ENCODE measurements at regions not wholly inside any gene's neighbourhood (a gene's known extent, or its start where the extent isn't known, plus 50 kb on each side); places are given as distances from the start of the nearest gene placed in this dataset.
"Not testable (repeated sequence)": the region's sequence is repeated elsewhere in the genome, so short reads cannot be mapped to it uniquely, and the experiment has no call there.

- no peak for DNase-seq (ENCODE audit: low read depth)
Observed at GRCh38 chr2:16362611-16363010, 303.0 kb downstream of the CYRIA start.

DNA sequence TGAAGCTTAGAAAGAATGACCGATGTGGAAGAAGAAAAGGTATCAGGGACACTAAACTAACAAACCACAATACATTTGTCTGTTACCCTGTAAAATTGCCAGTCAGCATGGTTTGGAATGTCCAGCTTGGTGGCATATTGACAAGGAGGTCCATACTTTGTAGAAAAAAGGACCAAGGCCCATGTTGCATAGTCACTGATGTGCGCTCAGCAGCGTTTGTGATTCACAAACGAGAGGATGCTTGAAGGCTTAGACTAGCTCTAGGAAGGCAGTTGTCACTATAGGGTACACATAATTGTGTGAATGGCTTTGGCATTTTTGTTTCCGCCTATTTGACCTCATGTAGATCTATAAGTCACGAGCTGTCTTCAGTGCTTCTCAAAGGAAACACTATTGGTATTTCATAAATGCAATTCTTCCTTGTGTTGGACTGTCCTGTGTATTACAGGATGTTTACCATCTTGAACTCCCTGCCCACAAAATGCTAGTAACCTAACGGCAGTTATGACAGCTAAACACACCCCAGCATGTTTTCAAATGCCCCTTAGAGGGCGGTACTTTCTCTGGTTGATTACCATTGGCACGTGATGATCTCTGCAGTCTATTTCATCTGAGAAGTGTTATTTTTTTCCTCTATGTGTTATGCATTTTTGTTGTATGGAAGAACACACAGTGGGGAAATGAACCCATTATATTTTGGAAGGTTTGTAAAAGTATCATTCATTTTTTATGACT is 304.2 kb downstream of the CYRIA start:
- DNase-seq (ENCODE audit: low read depth) = no peak

GRCh38 chr2:16359961-16360360 is 305.7 kb downstream of the CYRIA start:
- DNase-seq (ENCODE audit: low read depth) = no peak

DNA sequence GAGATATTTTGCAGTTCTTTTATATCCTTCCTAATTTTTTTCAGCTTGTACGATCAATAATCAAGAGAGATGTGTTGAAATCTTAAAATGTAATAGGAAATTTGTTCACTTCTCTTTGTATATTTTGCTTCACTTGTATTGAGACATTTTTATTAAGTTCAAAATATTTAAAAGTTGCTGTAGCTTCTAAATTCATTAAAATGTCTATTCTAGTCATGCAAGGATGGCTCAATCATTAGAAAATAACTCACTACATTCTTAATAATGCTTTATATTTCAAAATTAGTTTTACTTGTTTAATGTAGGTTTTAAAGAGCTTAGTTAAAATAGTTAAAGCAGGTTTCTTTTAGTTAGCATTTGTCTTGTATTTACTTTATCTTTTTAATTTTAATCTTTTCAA is 308.4 kb downstream of the CYRIA start:
- no peak for DNase-seq (ENCODE audit: low read depth)

- DNase-seq (ENCODE audit: low read depth) = no peak
Observed at GRCh38 chr2:16351541-16351940, 314.1 kb downstream of the CYRIA start.

GRCh38 chr2:16351137-16351536 is 314.5 kb downstream of the CYRIA start:
- DNase-seq (ENCODE audit: low read depth) = no peak

- no peak for DNase-seq (ENCODE audit: low read depth)
Observed at GRCh38 chr2:16350211-16350610, 315.4 kb downstream of the CYRIA start.

GRCh38 chr2:16349811-16350210 is 315.8 kb downstream of the CYRIA start:
- DNase-seq (ENCODE audit: low read depth) = no peak

DNA sequence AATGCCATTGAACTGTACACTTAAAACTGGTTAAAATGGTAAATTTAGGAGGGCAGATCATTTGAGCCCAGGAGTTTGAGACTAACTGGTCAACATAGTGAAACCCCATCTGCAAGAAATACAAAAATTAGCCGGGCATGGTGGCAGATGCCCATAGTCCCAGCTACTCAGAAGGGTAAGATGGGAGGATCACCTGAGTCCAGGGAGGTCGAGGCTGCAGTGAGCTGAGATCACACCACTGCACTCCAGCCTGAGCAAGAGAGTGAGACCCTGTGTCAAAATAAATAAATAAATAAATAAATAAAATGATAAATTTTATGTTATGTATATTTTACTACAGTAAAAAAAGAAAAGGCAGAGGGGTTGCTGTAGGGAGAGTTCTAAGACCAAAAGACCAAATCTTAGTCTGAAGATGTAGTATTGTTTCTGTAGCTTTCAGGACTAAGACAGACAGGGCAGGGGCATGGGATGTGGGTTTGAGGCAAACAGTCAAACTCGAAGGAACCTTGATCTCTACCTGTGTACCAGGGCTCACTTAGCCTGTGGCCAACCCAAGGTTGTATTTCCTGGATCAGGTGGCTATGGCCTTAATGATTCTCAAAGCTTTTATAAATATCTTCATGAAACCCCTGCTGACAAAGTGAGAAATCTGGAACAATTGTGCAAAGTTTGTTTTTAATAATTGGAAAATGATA is 316.7 kb downstream of the CYRIA start:
- no peak for DNase-seq (ENCODE audit: low read depth)

DNA sequence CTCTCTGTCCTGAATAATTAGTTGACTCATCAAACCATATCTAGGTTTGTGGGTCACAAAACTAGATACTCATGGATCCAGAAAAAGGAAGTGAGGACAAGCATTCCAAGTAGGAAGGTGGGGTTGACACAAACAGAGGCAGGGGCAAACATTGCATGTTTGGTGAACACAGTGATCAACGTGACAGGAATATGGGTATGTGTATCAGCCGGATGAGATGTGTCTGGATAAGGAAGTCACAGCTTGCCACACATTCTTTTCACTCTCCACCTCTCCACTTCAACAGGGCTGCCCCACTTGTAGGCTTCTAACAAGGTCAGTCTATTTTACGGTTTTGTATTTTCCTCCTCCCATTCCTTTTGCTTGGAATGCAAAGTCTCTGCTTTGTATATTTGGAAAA is 319.0 kb downstream of the CYRIA start:
- no peak for DNase-seq (ENCODE audit: low read depth)

GRCh38 chr2:16345231-16345630 is 320.4 kb downstream of the CYRIA start:
- DNase-seq (ENCODE audit: low read depth) = not testable (repeated sequence)

GRCh38 chr2:16339206-16339605 is 326.4 kb downstream of the CYRIA start:
- no peak for DNase-seq (ENCODE audit: low read depth)

DNA sequence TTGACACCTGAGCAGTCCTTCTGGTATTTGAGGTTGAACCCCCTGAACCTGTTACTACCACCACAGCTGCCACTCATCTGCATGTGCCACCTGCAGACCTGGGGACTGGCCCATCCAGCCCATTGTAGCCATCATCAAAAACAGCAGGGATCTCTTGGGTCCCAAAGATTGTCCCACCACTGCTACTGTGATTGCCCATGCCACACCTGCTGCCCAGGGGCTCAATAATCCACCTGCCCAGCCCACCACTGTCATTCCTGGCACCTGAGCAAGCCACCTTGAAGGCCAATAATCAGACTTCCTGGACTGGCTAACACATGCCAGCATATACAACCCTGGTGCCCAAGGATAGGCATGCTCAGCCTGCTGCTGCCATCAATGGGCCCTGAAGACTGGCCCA is 327.6 kb downstream of the CYRIA start:
- no peak for DNase-seq (ENCODE audit: low read depth)

DNA sequence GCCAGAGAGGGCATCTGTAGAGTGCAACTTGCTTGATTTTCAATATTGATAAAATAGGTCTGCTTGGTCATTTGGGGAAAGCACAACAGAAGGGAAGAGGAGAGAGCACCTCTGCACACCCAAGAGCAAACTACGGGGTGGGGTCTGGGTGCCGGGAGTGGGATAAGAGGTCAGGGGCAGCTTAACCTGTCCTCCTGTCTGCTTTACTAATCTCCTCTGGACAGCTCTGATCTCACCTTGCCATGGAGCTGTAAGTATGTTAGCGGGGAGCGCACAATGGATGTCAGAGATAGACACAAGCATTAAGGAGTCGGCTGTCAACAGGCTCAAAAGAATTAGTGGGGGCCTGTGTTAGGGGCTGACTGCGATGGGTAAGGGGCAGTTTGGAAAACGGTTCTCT is 328.7 kb downstream of the CYRIA start:
- no peak for DNase-seq (ENCODE audit: low read depth)

- DNase-seq (ENCODE audit: low read depth) = no peak
Observed at GRCh38 chr2:16336491-16336890, 329.1 kb downstream of the CYRIA start.

DNA sequence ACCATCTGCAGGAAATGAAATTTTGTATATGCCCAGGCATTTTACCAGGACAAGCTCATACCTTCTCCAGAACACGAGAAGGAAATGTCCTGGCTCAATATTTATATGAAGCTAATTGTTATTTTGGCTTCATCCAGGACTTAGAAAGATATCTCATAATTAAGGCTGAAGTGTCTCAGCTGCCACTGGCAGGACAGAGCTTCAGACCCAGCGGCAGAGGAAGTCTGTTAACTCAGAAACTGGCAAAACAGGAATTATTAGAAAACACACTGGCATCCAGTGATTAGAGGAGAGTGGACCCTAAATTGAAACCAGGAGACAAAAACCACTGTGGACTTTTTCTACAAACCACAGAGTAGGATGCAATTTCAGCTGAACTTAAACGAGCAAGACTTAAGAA is 329.7 kb downstream of the CYRIA start:
- no peak for DNase-seq (ENCODE audit: low read depth)

DNA sequence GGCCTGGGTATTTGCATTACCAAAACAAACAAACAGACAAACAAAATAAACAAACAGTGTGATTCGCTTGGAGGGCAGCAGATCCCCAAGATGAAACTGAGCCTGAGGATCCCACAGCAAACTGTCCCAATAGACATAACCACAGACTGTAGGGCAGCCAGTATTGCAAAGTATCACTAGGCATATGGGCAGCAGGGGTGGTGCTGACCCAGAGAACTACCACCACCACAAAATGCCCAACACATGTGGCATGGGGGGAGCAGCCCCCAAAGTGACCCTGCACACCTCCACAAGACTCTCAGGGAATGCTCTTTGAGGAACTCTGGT is 330.1 kb downstream of the CYRIA start:
- DNase-seq (ENCODE audit: low read depth) = no peak

DNA sequence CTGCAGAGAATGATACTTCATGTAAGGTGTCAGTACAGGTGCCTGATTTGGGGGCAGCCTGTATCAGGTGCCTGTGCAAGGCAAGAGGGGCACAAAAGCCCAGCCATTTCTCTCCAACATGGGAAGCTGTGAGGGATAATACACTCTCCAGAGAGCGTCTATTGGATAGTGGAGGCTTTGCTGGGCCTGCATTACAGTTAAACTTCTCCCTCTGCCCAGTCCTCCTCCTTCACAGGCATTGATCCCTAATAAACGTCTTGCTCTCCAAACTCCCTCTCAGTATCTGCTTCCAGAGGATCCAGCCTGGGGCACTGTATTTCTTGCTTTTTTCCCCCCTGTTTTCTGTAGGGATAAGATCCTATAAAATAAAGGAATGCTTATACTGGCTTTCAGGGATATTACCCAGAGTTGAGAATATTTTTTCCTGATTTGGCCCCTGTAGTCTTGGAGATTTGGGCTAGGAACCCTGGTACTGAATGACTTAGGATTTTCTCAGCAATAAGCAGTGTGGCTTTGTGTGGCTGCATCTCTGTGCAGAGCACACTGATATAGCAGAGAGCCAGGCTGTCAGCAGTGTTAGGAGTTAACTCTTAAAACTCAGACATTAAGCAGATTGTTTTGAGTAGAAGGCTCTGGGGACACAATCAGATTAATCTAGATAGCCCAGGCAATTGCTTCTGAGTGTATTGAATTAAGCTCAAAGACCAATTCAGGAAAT is 330.6 kb downstream of the CYRIA start:
- DNase-seq (ENCODE audit: low read depth) = no peak

DNA sequence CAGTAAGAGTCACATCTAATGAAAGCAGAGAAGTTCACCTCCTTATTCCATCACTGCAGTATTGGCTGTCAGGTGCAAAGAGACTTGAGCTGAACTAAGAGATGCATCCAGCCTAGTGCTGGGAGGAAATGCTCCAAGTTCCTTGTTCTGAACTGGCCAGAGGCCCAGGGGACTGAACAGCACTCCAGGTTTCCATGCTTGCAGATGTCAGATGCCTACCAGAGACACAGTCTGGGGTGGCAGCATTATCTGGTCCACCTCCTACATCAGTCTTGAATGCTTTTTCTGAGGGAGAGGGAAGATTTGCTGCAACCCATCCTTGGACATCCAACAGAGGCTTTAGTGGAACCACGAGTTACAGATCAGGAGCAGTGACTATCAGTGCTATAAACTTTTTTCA is 331.3 kb downstream of the CYRIA start:
- DNase-seq (ENCODE audit: low read depth) = no peak

DNA sequence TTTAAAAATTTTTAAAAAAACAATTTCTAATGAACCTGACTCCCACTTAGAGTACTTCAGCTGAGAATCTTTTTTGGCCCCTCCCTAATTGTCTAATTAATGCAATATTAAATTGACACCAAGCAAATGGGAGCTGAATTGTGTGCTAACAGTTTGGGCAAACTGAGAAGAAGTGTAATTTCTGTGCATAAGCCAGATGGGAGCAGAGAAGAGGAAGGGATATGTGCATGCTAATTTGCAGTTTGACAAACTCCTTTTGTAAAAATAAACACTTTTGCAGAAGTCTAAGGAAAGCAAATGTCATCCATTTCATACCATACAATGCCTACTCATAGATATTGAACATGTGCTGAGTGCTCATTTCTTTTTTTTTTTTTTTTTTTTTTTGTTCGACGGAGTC is 332.0 kb downstream of the CYRIA start:
- no peak for DNase-seq (ENCODE audit: low read depth)

DNA sequence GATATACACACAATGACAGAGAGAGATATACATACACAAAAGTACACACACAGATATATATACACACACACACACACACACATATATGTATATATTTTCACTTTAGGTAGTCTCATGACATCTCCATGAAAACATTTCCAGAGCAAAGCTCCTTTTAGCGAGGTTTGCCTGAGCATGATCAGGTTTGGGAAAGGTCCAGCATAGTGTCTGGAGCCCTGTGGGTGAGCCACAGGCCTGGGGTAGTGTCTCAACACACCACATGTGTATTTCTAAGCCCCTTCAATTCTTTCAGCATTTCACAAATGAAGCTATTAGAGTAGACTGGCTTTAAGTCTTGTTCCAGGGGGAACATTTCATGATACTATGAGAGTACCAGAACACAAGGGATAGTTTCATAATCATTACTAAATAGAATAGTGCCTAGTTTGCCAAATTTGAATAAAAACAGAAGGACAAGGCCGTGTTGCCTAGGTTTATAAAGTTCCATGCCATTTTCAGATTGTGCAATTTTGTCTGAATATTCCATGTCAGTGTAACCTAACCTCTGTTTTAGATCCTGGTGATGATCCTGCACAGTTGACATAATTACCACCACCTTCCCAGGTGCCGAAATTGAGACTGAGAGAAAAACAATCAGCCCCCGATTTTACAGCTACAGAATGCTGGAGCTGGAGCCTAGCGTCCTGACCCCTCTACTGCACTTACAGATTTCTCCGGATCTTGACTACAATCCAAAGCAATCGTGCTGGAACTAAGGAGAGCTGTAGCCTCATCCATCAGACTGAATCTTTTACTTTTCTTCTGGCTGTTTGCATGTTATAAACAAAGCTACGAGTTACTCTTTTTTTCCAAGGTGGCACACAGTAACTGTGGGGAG is 332.7 kb downstream of the CYRIA start:
- DNase-seq (ENCODE audit: low read depth) = no peak

DNA sequence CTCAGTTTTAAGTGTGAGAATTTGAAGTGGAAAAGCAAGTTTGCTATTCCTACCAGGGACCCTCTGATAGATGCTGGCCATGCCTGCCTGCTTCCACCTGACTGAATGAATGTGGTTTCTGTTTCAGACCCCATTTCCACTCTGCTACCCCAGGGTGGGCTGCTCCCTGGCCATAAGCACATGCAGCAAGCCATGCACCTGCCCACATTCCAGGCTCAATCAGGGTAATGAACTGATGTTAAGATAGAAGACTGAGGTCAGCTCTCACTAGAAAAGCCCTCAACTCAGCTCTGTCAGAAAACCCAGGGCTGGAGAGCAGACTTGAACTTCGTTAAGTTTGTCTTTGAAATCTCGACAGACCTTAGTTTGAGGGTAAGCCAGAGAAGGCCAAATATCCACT is 333.9 kb downstream of the CYRIA start:
- DNase-seq (ENCODE audit: low read depth) = no peak
